ENCODE measurements at regions not wholly inside any gene's neighbourhood (a gene's known extent, or its start where the extent isn't known, plus 50 kb on each side); places are given as distances from the start of the nearest gene placed in this dataset.

GRCh38 chr11:98616098-98616655, 404.6 kb upstream of the CNTN5 start:
- TF ChIP-seq CTCF (IDR thresholded peaks at IDR 0.05; ENCODE audit: unreplicated experiment), result no peak
- peaks cover 13% of the 10 kb centered on the region for H3K36me3 Mint-ChIP-seq (ENCODE audit: low read depth, unreplicated experiment)
- DNase-seq (ENCODE audit: low spot score), result no peak
- H3K4me1 Mint-ChIP-seq (ENCODE audit: unreplicated experiment), result no peaks in the 10 kb centered on the region
- H3K27ac Mint-ChIP-seq (ENCODE audit: unreplicated experiment), result no peak overlapping the region
- peaks cover 13% of the 10 kb centered on the region for H3K9me3 Mint-ChIP-seq (ENCODE audit: unreplicated experiment)
- no peak overlapping the region for H3K4me3 Mint-ChIP-seq (ENCODE audit: unreplicated experiment)
- no peaks in the 10 kb centered on the region for H3K27me3 Mint-ChIP-seq (ENCODE audit: unreplicated experiment)

- no peak for TF ChIP-seq CTCF (IDR thresholded peaks at IDR 0.05; ENCODE audit: unreplicated experiment)
- no peak for DNase-seq (ENCODE audit: low spot score)
- H3K4me1 Mint-ChIP-seq (ENCODE audit: unreplicated experiment), result no peaks in the 10 kb centered on the region
- peaks cover 17% of the 10 kb centered on the region for H3K36me3 Mint-ChIP-seq (ENCODE audit: low read depth, unreplicated experiment)
- peaks cover 15% of the 10 kb centered on the region for H3K9me3 Mint-ChIP-seq (ENCODE audit: unreplicated experiment)
- H3K4me3 Mint-ChIP-seq (ENCODE audit: unreplicated experiment), result no peak overlapping the region
- no peak overlapping the region for H3K27ac Mint-ChIP-seq (ENCODE audit: unreplicated experiment)
- H3K27me3 Mint-ChIP-seq (ENCODE audit: unreplicated experiment), result no peaks in the 10 kb centered on the region
These were observed 399.0 kb upstream of the CNTN5 start for GRCh38 chr11:98621767-98622166.

- H3K27ac Mint-ChIP-seq (ENCODE audit: unreplicated experiment), result no peak overlapping the region
These were observed 395.2 kb upstream of the CNTN5 start for GRCh38 chr11:98625526-98625925.

GRCh38 chr11:98630736-98631135, 390.0 kb upstream of the CNTN5 start:
- TF ChIP-seq CTCF (IDR thresholded peaks at IDR 0.05; ENCODE audit: unreplicated experiment), result no peak
- no peaks in the 10 kb centered on the region for H3K4me1 Mint-ChIP-seq (ENCODE audit: unreplicated experiment)
- H3K36me3 Mint-ChIP-seq (ENCODE audit: low read depth, unreplicated experiment), result no peaks in the 10 kb centered on the region
- no peaks in the 10 kb centered on the region for H3K27me3 Mint-ChIP-seq (ENCODE audit: unreplicated experiment)
- no peak overlapping the region for H3K4me3 Mint-ChIP-seq (ENCODE audit: unreplicated experiment)
- no peaks in the 10 kb centered on the region for H3K9me3 Mint-ChIP-seq (ENCODE audit: unreplicated experiment)
- H3K27ac Mint-ChIP-seq (ENCODE audit: unreplicated experiment), result no peak overlapping the region
- no peak for DNase-seq (ENCODE audit: low spot score)

More at GRCh38 chr11:98625526-98625925, 395.2 kb upstream of the CNTN5 start:
- H3K4me1 Mint-ChIP-seq (ENCODE audit: unreplicated experiment), result no peaks in the 10 kb centered on the region
- H3K27me3 Mint-ChIP-seq (ENCODE audit: unreplicated experiment), result no peaks in the 10 kb centered on the region
- H3K9me3 Mint-ChIP-seq (ENCODE audit: unreplicated experiment), result peaks cover 7% of the 10 kb centered on the region
- TF ChIP-seq CTCF (IDR thresholded peaks at IDR 0.05; ENCODE audit: unreplicated experiment), result no peak
- H3K4me3 Mint-ChIP-seq (ENCODE audit: unreplicated experiment), result no peak overlapping the region
- H3K36me3 Mint-ChIP-seq (ENCODE audit: low read depth, unreplicated experiment), result peaks cover 4% of the 10 kb centered on the region
- DNase-seq (ENCODE audit: low spot score), result no peak

GRCh38 chr11:98657711-98658110, 363.0 kb upstream of the CNTN5 start:
- DNase-seq (ENCODE audit: low spot score), result no peak
- no peaks in the 10 kb centered on the region for H3K27me3 Mint-ChIP-seq (ENCODE audit: unreplicated experiment)
- H3K36me3 Mint-ChIP-seq (ENCODE audit: low read depth, unreplicated experiment), result no peaks in the 10 kb centered on the region
- H3K4me3 Mint-ChIP-seq (ENCODE audit: unreplicated experiment), result no peak overlapping the region
- no peaks in the 10 kb centered on the region for H3K9me3 Mint-ChIP-seq (ENCODE audit: unreplicated experiment)
- H3K27ac Mint-ChIP-seq (ENCODE audit: unreplicated experiment), result no peak overlapping the region
- TF ChIP-seq CTCF (IDR thresholded peaks at IDR 0.05; ENCODE audit: unreplicated experiment), result no peak
- no peaks in the 10 kb centered on the region for H3K4me1 Mint-ChIP-seq (ENCODE audit: unreplicated experiment)
